HepG2 (cell line): ENCODE measurements at regions not wholly inside any gene's neighbourhood (a gene's known extent, or its start where the extent isn't known, plus 50 kb on each side); places are given as distances from the start of the nearest gene placed in this dataset.

Experiments
- ATAC-seq: fragments of 200-7000 bp; cut with Tn5 transposase; 3 replicates; pipeline ENCODE4 v1.9.1; 2020; ENCODE audit warnings: mild to moderate bottlenecking, moderate library complexity
- BruUV-seq: library from RNA; stranded (reverse); fragments of 400-500 nt; replicated peaks from 2 replicates; lab custom pipeline; 2021; lab: Mats Ljungman, UMichigan
- CTCF ChIA-PET: fragments of 300-600 bp; formaldehyde crosslinking; extraction: SDS; loops from one replicate; lab custom pipeline; 2021; ENCODE audit warnings: low total read pairs, inconsistent platforms, low intra/inter-chr PET ratio; lab: Yijun Ruan, JAX
- POLR2A ChIA-PET: fragments of 350-600 bp; sonication (Branson Sonifier 250); formaldehyde crosslinking; loops from one replicate; lab custom pipeline; 2020; ENCODE audit warnings: antibody characterized with exemption, inconsistent platforms; lab: Yijun Ruan, JAX
- DNase-seq: peaks from one replicate; pipeline ENCODE4 v3.0.0-alpha.2; 2015; ENCODE audit warnings: low spot score
- FAIRE-seq: peaks from 3 replicates; lab custom pipeline; 2011; peaks lifted over from hg19 to GRCh38; lab: Jason Lieb, UNC
- H2AFZ ChIP-seq: one replicate; pipeline ENCODE4 v1.6.1; 2011; ENCODE audit warnings: low read length, inconsistent platforms
- H3K27ac ChIP-seq: fragments of 300-600 bp; 3 replicates; pipeline ENCODE4 v1.8.0; 2011; ENCODE audit warnings: mixed run types, mild to moderate bottlenecking, mixed read lengths, low read length, inconsistent platforms; ENCODE audit not compliant: insufficient read depth; ENCODE audit errors: extremely low read length
- H3K27me3 ChIP-seq, 2 experiments: fragments of 200-600 bp in 1 of 2; 2 replicates in 1 of 2; 3 replicates in 1 of 2; pipeline versions ENCODE4 v1.6.0 to v1.8.0; 2011; ENCODE audit warnings: low read length in 2 of 2, mild to moderate bottlenecking in 2 of 2, moderate library complexity in 2 of 2, inconsistent platforms in 1 of 2; ENCODE audit not compliant: insufficient read depth in 2 of 2, control insufficient read depth in 1 of 2
- H3K36me3 ChIP-seq, 2 experiments: fragments of 200-600 bp in 1 of 2; replicated peaks in 1 of 2; 2 replicates in 1 of 2; 3 replicates in 1 of 2; pipeline versions ENCODE4 v1.5.1 to v1.8.0; 2011; ENCODE audit warnings: low read length in 2 of 2, inconsistent platforms in 1 of 2; ENCODE audit not compliant: insufficient read depth in 2 of 2, control insufficient read depth in 1 of 2
- H3K4me1 ChIP-seq: 2 replicates; pipeline ENCODE4 v1.5.1; 2012; ENCODE audit warnings: low read length, inconsistent platforms; ENCODE audit not compliant: insufficient read depth
- H3K4me2 ChIP-seq: 2 replicates; pipeline ENCODE4 v1.6.0; 2011; ENCODE audit warnings: low read depth, low read length, inconsistent platforms
- H3K4me3 ChIP-seq, 3 experiments: fragments of 200-600 bp in 1 of 3; sonication (generic), shearing (Covaris generic) in 1 of 3; replicated peaks in 1 of 3; 2 replicates each; pipeline ENCODE4 v1.5.1; 2011 to 2016; ENCODE audit warnings: low read length in 3 of 3, inconsistent platforms in 2 of 3, low read depth in 2 of 3, mild to moderate bottlenecking in 2 of 3, control low read depth in 1 of 3, mixed read lengths in 1 of 3; ENCODE audit not compliant: insufficient read depth in 1 of 3
- H3K79me2 ChIP-seq: one replicate; pipeline ENCODE4 v1.6.1; 2011; ENCODE audit warnings: low read length, inconsistent platforms; ENCODE audit not compliant: insufficient read depth
- H3K9ac ChIP-seq: 2 replicates; pipeline ENCODE4 v1.6.0; 2011; ENCODE audit warnings: mild to moderate bottlenecking, low read depth, low read length, inconsistent platforms; ENCODE audit not compliant: insufficient read depth
- H3K9me3 ChIP-seq: 2 replicates; pipeline ENCODE4 v1.5.1; 2012; ENCODE audit warnings: mild to moderate bottlenecking, low read length
- H4K20me1 ChIP-seq: 2 replicates; pipeline ENCODE4 v1.6.0; 2011; ENCODE audit warnings: inconsistent platforms, mild to moderate bottlenecking, low read length, moderate library complexity; ENCODE audit not compliant: insufficient read depth
- CHD4 ChIP-seq: fragments of 200-600 bp; sonication (generic); IDR thresholded peaks from 2 replicates; pipeline ENCODE4 v1.7.0; 2017; ENCODE audit warnings: mild to moderate bottlenecking, low read length, borderline replicate concordance
- DMTF1 ChIP-seq: sonication (generic); formaldehyde crosslinking; IDR thresholded peaks from 2 replicates; pipeline ENCODE4 v1.4.0; 2020; ENCODE audit warnings: mild to moderate bottlenecking, missing genetic modification reagents
- FOXK2 ChIP-seq: fragments of 450-650 bp; IDR thresholded peaks from 2 replicates; pipeline ENCODE4 v1.6.1; 2016
- FOXM1 ChIP-seq: sonication (generic); formaldehyde crosslinking; IDR thresholded peaks from 2 replicates; pipeline ENCODE4 v1.5.0; 2020; ENCODE audit warnings: missing genetic modification reagents
- KDM1A ChIP-seq: IDR thresholded peaks from 2 replicates; pipeline ENCODE4 v1.6.1; 2016; ENCODE audit warnings: missing compliant biosample characterization
- NFAT5 ChIP-seq: sonication (generic); formaldehyde crosslinking; IDR thresholded peaks from 2 replicates; pipeline ENCODE4 v1.4.0; 2020; ENCODE audit warnings: missing genetic modification reagents
- NONO ChIP-seq, 2 experiments: fragments of 450-650 bp in 1 of 2; sonication (generic) in 1 of 2; formaldehyde crosslinking in 1 of 2; IDR thresholded peaks in 1 of 2; conservative IDR thresholded peaks in 1 of 2; 2 replicates each; pipeline versions ENCODE4 v1.6.1 to v1.8.0; 2017 to 2022; ENCODE audit warnings: mild to moderate bottlenecking in 1 of 2, missing genetic modification reagents in 1 of 2, moderate library complexity in 1 of 2
- TP53 ChIP-seq: sonication (generic); formaldehyde crosslinking; conservative IDR thresholded peaks from 2 replicates; pipeline ENCODE4 v1.4.0; 2020; ENCODE audit warnings: missing genetic modification reagents
- ZNF143 ChIP-seq: sonication (generic); formaldehyde crosslinking; IDR thresholded peaks from 2 replicates; pipeline ENCODE4 v1.4.0; 2020; ENCODE audit warnings: missing genetic modification reagents
- ZNF224 ChIP-seq: sonication (generic); formaldehyde crosslinking; IDR thresholded peaks from 2 replicates; pipeline ENCODE4 v1.5.0; 2020; ENCODE audit warnings: mild to moderate bottlenecking, missing genetic modification reagents
- ZNF230 ChIP-seq: sonication (generic); formaldehyde crosslinking; IDR thresholded peaks from 2 replicates; pipeline ENCODE4 v1.4.0; 2020; ENCODE audit warnings: mild to moderate bottlenecking, missing genetic modification reagents
- ZNF30 ChIP-seq: sonication (generic); formaldehyde crosslinking; IDR thresholded peaks from 2 replicates; pipeline ENCODE4 v1.5.0; 2020; ENCODE audit warnings: mild to moderate bottlenecking, missing genetic modification reagents
- ZNF607 ChIP-seq: sonication (generic); formaldehyde crosslinking; IDR thresholded peaks from 2 replicates; pipeline ENCODE4 v1.5.1; 2020; ENCODE audit warnings: missing genetic modification reagents, mild to moderate bottlenecking, borderline replicate concordance
- ZNF746 ChIP-seq: sonication (generic); formaldehyde crosslinking; IDR thresholded peaks from 2 replicates; pipeline ENCODE4 v1.8.0; 2022; ENCODE audit warnings: mild to moderate bottlenecking, missing genetic modification reagents
- WGBS: methylation state at CpG from one replicate; pipeline ENCODE4 v1.1.6; 2017; ENCODE audit warnings: low lambda C conversion rate; 5-methylcytosine and 5-hydroxymethylcytosine counted together
- in situ Hi-C: cut with HindIII; loops from 2 replicates; pipeline ENCODE4 v1.10.0; 2017; ENCODE audit warnings: low pct_unique_long_range_greater_than_20kb; ENCODE audit not compliant: extremely low pct_ligation_motif_present
- intact Hi-C: fragments of 100-400 bp; cut with micrococcal nuclease; formaldehyde crosslinking; loops from one replicate; pipeline ENCODE4 v1.10.0; 2022; ENCODE audit not compliant: unreplicated experiment

GRCh38 chr7:25842201-25842733, 309.7 kb upstream of the NFE2L3 start:
- ChIA-PET CTCF (no interaction called here), POLR2A (no interaction called here)
- BruUV-seq: no TSS peak
- Histone ChIP-seq H3K4me2 (no peak overlapping the region), H3K9ac (no peak overlapping the region), H3K27me3 (peaks cover 2 to 17% of the 10 kb centered on the region in 2 experiments; a peak in 2 of 5 replicates), H3K27ac (no peak overlapping the region), H3K79me2 (no peaks in the 10 kb centered on the region), H3K4me1 (peaks cover 7% of the 10 kb centered on the region; the same call in 1 of the 2 replicates), H3K4me3 (no peak overlapping the region), H4K20me1 (no peaks in the 10 kb centered on the region), H3K9me3 (no peaks in the 10 kb centered on the region), H3K36me3 (no peaks in the 10 kb centered on the region), H2AFZ (no peak overlapping the region)
- intact Hi-C loops (no loop called here), in situ Hi-C loops (no loop called here)
- FAIRE-seq (no peak), ATAC-seq (no peak), DNase-seq (no peak)
- WGBS: 31% methylated on average over 5 of the region's 5 CpGs
- TF ChIP-seq ZNF143 (CRISPR knock-in tag) (no peak), ZNF607 (CRISPR knock-in tag) (no peak), ZNF746 (no peak), ZNF230 (no peak), CHD4 (no peak), FOXK2 (no peak), ZNF30 (CRISPR knock-in tag) (no peak), NONO (IDR thresholded peaks at IDR 0.05) (no peak), NONO (CRISPR knock-in tag; conservative IDR thresholded peaks at IDR 0.05) (no peak), ZNF224 (no peak), DMTF1 (CRISPR knock-in tag) (no peak), NFAT5 (CRISPR knock-in tag) (no peak), FOXM1 (no peak), TP53 (CRISPR knock-in tag) (no peak), KDM1A (CRISPR knock-in tag) (no peak)
